Stimulated activated memory B cell treated with anti-CD40 and anti-IgM and Interleukin-4, amounts not matched to agents 10 μg/mL and 1 μg/mL and 100 μg/mL, for 72 hours (primary cell): ENCODE measurements at regions not wholly inside any gene's neighbourhood (a gene's known extent, or its start where the extent isn't known, plus 50 kb on each side); places are given as distances from the start of the nearest gene placed in this dataset.

ENCODE experiments used
- ATAC-seq: fragments of 150-1000 bp; cut with Tn5 transposase; 2 replicates; pipeline ENCODE4 v1.10.0; 2021
- H3K27ac Mint-ChIP-seq: one replicate; pipeline ENCODE4 v1.8.0; 2022; ENCODE audit warnings: mild to moderate bottlenecking, mixed read lengths
- H3K27me3 Mint-ChIP-seq: one replicate; pipeline ENCODE4 v1.8.0; 2022; ENCODE audit warnings: mixed read lengths
- H3K36me3 Mint-ChIP-seq: one replicate; pipeline ENCODE4 v1.8.0; 2022; ENCODE audit warnings: mixed read lengths
- H3K4me1 Mint-ChIP-seq: one replicate; pipeline ENCODE4 v1.8.0; 2022; ENCODE audit warnings: mixed read lengths
- H3K4me3 Mint-ChIP-seq: one replicate; pipeline ENCODE4 v1.8.0; 2022; ENCODE audit warnings: mild to moderate bottlenecking, moderate library complexity, mixed read lengths
- H3K9me3 Mint-ChIP-seq: one replicate; pipeline ENCODE4 v1.8.0; 2022; ENCODE audit warnings: mixed read lengths

GRCh38 chr15:85875756-85876155 is 81.0 kb upstream of the KLHL25 start:
- Mint-ChIP-seq H3K9me3 (no peaks in the 10 kb centered on the region), H3K27me3 (peaks cover 35% of the 10 kb centered on the region), H3K4me1 (no peaks in the 10 kb centered on the region), H3K36me3 (no peaks in the 10 kb centered on the region), H3K4me3 (no peak overlapping the region), H3K27ac (no peak overlapping the region)
- no peak for ATAC-seq

DNA sequence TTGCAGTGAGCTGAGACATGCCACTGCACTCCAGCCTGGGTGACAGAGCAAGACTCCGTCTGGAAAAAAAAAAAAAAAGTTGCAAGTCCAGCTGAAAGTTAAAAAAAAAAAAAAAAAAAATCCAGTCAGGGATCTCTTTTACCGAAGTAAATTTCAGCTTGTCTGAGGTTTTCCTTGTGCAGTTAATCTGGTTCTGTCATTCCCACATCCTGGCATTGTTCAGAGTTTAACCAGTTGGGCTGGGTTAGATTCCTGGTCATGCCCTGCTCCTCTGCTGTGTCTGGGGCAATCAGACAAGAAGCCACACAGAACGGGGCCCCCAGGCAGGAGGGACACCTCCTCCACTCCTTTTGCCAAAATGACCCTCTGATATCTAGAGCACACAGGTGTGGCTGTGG is 84.1 kb upstream of the KLHL25 start:
- no peaks in the 10 kb centered on the region for H3K36me3 Mint-ChIP-seq

DNA sequence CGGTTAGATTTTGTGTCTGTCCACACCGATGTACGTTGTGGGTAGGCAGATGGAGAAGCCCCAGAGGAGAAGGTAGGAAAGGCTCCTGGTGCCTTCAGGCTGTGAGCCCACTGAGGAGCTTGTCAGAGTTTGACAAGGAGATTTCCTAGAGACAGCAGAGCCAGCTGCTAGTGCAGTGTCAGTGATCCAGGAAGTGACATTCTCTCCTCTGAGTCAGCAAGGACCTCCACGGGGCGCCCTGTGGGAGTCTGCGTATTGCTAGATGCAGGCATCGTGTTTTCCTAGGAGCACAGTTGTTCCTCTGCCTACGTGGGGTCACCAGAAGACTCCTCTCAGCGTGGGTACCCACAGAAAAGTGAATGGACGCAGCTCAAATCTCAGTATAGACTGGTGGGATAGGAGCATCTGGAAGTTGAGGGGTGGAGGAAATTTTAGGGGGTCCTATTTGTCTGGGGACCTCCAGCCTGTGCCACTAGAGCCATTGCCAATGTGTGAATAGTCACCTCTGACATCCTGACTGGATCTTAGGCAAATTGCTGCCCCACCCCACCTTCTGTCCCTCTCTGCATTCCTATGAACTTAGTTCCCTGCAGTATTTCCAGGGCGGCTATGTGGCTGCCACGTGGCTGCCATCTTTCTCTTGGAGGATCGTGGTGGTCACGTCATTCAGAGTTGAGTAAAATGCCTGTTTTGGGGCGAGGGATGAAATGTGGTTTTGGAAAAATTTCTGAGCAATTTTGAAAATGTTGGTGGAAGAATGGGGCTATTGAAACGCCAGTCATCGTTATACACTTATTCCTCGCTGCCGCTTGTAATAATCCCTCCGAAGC is 84.8 kb upstream of the KLHL25 start:
- no peak for ATAC-seq
- Mint-ChIP-seq H3K27ac (no peak overlapping the region), H3K36me3 (no peaks in the 10 kb centered on the region), H3K4me1 (no peaks in the 10 kb centered on the region), H3K4me3 (no peak overlapping the region), H3K27me3 (peaks cover 14% of the 10 kb centered on the region), H3K9me3 (peaks cover 5% of the 10 kb centered on the region)

More for the DNA sequence above, 84.1 kb upstream of the KLHL25 start:
- H3K4me1 Mint-ChIP-seq, result no peaks in the 10 kb centered on the region
- H3K9me3 Mint-ChIP-seq, result peaks cover 5% of the 10 kb centered on the region
- ATAC-seq, result no peak
- peaks cover 13% of the 10 kb centered on the region for H3K27me3 Mint-ChIP-seq
- no peak overlapping the region for H3K4me3 Mint-ChIP-seq
- no peak overlapping the region for H3K27ac Mint-ChIP-seq

DNA sequence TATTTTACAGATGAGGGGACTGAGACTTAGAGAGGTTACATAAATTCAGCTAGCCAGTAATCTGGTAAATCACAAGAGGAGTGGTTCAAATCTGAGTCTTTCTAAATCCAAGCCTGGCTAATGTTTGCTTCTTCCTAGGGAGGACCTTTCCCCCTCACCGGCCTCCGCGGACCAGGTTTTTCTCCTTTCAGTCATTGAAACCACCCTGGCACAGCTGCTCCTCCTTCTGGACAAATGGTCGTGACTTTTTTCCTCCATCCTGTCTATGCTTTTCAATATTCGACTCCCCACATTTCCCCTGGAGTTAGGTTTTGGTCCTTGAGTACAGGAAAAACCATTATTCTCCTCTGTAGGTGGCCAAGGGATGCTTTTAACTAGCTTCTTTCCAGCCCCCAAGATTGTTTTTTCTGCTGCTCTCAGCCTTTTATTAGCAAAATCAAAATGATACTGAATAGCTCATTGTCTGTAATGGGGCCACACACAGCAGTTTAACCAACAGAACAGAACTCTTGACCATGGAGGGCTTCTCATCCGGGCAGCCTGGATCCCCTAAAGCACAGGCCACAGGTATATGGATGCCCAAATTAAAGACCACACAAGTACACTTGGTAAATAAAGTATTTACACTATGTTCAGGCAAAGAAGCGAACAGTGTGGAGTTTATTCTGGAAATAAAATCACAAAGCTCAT is 85.9 kb upstream of the KLHL25 start:
- Mint-ChIP-seq H3K36me3 (no peaks in the 10 kb centered on the region), H3K27ac (no peak overlapping the region), H3K4me3 (no peak overlapping the region), H3K27me3 (peaks cover 25% of the 10 kb centered on the region), H3K9me3 (peaks cover 5% of the 10 kb centered on the region), H3K4me1 (no peaks in the 10 kb centered on the region)
- no peak for ATAC-seq

DNA sequence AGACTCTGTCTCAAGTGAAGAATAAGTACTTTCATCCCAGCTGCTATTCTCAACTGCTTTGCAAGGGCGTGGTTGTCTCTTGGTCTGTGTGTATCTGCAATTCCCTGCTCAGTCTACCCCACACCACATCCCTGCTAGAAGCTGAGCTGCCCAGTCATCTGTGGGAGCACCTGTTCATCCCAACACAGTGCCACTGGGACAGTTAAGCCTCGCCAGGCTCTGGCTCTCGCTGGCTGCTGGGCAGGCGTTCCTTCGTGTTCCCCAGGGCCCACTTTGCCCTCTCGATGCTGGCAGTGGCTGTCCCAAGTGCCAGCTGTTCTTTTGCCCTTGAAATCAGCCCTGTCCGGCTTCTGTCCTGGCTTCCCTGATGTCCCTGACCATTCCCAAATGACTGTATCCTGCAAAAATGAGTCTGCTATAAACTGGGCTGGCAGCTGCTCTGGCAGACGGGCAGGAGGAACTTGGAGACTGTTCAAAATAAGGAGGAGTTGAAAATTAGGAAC is 91.6 kb upstream of the KLHL25 start:
- no peaks in the 10 kb centered on the region for H3K4me1 Mint-ChIP-seq

DNA sequence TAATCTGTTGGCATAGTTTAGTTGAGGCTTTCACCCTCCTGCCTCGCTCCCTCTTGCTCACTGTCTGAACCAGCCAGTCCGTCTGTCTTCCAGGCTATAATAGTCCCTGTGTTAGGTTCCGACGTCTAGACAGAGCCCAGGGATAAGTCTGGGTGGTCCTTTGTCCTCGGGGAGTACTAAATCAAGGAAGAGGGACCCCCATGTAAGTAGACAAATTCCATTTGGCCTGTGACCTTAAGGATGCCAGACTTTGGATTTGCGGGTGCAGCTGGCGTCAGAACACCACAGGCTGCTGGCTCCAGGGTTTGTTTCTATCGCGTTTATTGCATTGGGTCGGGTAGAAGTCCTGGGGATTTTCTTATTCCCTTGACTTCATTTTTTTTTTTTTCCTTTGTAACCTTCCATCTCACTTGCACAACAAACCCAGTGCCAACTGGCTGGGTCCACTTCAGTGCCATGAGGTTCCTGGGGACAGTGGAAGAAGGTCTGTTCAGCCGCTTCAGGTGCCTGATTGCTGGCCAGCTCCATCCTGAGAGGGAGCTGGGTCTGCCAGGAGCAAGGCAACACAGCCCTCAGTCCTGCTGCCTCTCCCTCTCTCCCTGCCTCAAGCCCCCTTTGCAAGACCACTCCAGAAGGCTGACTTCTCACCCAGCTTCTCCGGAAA is 95.4 kb upstream of the KLHL25 start:
- Mint-ChIP-seq H3K4me1 (no peaks in the 10 kb centered on the region), H3K9me3 (no peaks in the 10 kb centered on the region), H3K4me3 (no peak overlapping the region), H3K27me3 (peaks cover 56% of the 10 kb centered on the region), H3K27ac (no peak overlapping the region), H3K36me3 (no peaks in the 10 kb centered on the region)
- peak; percentile 40 for ATAC-seq

More for the DNA sequence above, 91.6 kb upstream of the KLHL25 start:
- Mint-ChIP-seq H3K27ac (no peak overlapping the region), H3K36me3 (no peaks in the 10 kb centered on the region), H3K27me3 (peaks cover 52% of the 10 kb centered on the region), H3K4me3 (no peak overlapping the region), H3K9me3 (peaks cover 5% of the 10 kb centered on the region)
- no peak for ATAC-seq

- Mint-ChIP-seq H3K27ac (no peak overlapping the region), H3K4me1 (no peaks in the 10 kb centered on the region), H3K9me3 (no peaks in the 10 kb centered on the region), H3K4me3 (no peak overlapping the region), H3K36me3 (no peaks in the 10 kb centered on the region), H3K27me3 (peaks cover 51% of the 10 kb centered on the region)
- peak; percentile 9 for ATAC-seq
These were observed 95.9 kb upstream of the KLHL25 start for GRCh38 chr15:85890620-85890980.

GRCh38 chr15:85891470-85891869 is 96.7 kb upstream of the KLHL25 start:
- peaks cover 2% of the 10 kb centered on the region for H3K4me1 Mint-ChIP-seq
- peaks cover 42% of the 10 kb centered on the region for H3K27me3 Mint-ChIP-seq
- no peaks in the 10 kb centered on the region for H3K36me3 Mint-ChIP-seq
- H3K27ac Mint-ChIP-seq, result no peak overlapping the region
- no peak for ATAC-seq
- H3K9me3 Mint-ChIP-seq, result peaks cover 1% of the 10 kb centered on the region
- no peak overlapping the region for H3K4me3 Mint-ChIP-seq

GRCh38 chr15:85892232-85892631 is 97.5 kb upstream of the KLHL25 start:
- H3K9me3 Mint-ChIP-seq, result peaks cover 9% of the 10 kb centered on the region
- H3K27ac Mint-ChIP-seq, result no peak overlapping the region
- ATAC-seq, result no peak
- H3K4me3 Mint-ChIP-seq, result no peak overlapping the region
- H3K27me3 Mint-ChIP-seq, result peaks cover 40% of the 10 kb centered on the region
- no peaks in the 10 kb centered on the region for H3K36me3 Mint-ChIP-seq
- peaks cover 5% of the 10 kb centered on the region for H3K4me1 Mint-ChIP-seq

DNA sequence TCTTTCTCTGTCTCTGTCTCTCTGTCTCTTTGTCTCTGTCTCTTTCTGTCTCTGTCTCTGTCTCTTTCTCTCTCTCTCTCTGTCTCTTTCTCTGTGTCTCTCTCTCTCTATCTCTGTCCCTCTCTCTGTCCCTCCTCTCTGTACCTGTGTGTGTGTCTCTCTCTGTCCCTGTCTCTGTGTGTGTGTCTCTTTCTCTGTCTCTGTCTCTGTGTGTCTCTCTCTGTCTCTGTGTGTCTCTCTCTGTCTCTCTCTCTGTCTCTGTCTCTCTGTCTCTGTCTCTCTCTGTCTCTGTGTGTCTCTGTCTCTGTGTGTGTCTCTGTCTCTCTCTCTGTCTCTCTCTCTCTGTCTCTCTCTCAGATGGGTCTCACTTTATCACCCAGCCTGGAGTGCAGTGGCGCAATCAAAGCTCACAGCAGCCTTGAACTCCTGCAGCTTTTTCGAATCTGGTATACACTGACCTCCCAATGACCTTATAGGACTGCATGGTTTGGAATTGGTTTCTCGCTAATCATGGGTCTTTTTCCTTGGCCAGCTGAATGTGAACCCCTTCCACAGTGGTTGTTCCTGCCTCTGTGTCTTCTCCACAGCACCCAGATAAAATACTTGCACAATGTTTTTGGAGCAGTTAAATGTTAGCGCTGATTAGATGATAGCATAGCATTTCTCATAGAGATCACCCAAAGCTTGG is 102.6 kb upstream of the KLHL25 start:
- Mint-ChIP-seq H3K27me3 (peaks cover 37% of the 10 kb centered on the region), H3K27ac (no peak overlapping the region), H3K9me3 (peaks cover 12% of the 10 kb centered on the region), H3K4me3 (no peak overlapping the region), H3K4me1 (peaks cover 5% of the 10 kb centered on the region), H3K36me3 (no peaks in the 10 kb centered on the region)
- ATAC-seq, result no peak

DNA sequence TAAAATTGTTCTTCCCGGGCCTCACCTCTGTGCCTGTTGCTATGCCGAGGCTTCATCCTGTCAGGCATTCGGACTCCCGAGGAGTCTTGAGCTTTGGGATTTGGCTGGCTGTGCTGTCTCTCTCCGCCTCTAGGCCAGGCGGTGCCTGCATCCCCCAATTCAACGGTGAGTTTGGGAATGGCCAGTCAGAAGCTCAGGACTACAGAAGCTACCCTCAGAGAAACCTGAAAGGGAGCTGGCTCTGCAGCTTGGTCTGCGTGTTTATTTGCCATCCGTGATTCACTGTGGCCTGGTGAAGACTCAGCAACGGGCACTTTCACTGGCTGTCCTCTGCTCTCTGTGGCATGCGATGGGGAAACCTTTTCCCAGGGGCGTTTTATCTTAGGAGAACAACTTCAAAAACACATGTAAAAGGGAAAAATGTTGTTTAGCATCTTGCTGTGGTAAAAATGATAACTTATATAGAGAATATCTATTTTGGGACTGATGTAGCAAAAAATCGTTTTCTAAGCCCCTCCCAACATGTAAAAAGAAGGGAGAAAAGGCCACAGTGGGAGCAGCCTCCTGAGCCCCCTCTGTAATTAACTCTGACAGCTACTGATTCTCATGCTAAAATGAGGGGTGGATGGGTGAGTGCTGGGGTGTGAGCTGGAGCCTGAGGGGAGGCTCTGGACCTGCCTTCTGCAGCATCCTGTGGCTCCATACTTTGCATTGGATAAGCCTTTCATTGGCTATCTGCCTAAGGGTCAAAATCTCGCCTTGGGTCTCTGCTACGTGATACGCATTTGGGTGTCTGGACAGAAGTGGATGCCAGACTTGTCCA is 103.4 kb upstream of the KLHL25 start:
- H3K4me1 Mint-ChIP-seq, result peaks cover 5% of the 10 kb centered on the region
- no peaks in the 10 kb centered on the region for H3K36me3 Mint-ChIP-seq
- H3K4me3 Mint-ChIP-seq, result no peak overlapping the region
- ATAC-seq, result no peak
- peaks cover 34% of the 10 kb centered on the region for H3K27me3 Mint-ChIP-seq
- peaks cover 12% of the 10 kb centered on the region for H3K9me3 Mint-ChIP-seq
- no peak overlapping the region for H3K27ac Mint-ChIP-seq

GRCh38 chr15:85899927-85900326 is 105.2 kb upstream of the KLHL25 start:
- Mint-ChIP-seq H3K4me1 (peaks cover 5% of the 10 kb centered on the region), H3K36me3 (no peaks in the 10 kb centered on the region), H3K4me3 (no peak overlapping the region), H3K27me3 (peaks cover 35% of the 10 kb centered on the region), H3K9me3 (peaks cover 12% of the 10 kb centered on the region), H3K27ac (no peak overlapping the region)
- no peak for ATAC-seq

GRCh38 chr15:85905751-85906450 is 111.2 kb upstream of the KLHL25 start:
- H3K4me3 Mint-ChIP-seq, result no peak overlapping the region
- no peaks in the 10 kb centered on the region for H3K9me3 Mint-ChIP-seq
- no peak overlapping the region for H3K27ac Mint-ChIP-seq
- no peaks in the 10 kb centered on the region for H3K36me3 Mint-ChIP-seq
- ATAC-seq, result no peak
- no peaks in the 10 kb centered on the region for H3K4me1 Mint-ChIP-seq
- peaks cover 24% of the 10 kb centered on the region for H3K27me3 Mint-ChIP-seq

GRCh38 chr15:85906640-85907039 is 111.9 kb upstream of the KLHL25 start:
- Mint-ChIP-seq H3K4me3 (no peak overlapping the region), H3K27me3 (peaks cover 18% of the 10 kb centered on the region), H3K9me3 (no peaks in the 10 kb centered on the region), H3K36me3 (no peaks in the 10 kb centered on the region), H3K4me1 (no peaks in the 10 kb centered on the region), H3K27ac (no peak overlapping the region)
- ATAC-seq, result no peak
